B cell (primary cell): ENCODE measurements at regions not wholly inside any gene's neighbourhood (a gene's known extent, or its start where the extent isn't known, plus 50 kb on each side); places are given as distances from the start of the nearest gene placed in this dataset.

Source experiments
- ATAC-seq: fragments of 200-7000 bp; cut with Tn5 transposase; one replicate; pipeline ENCODE4 v1.10.0; 2021; ENCODE audit warnings: low read depth, mild to moderate bottlenecking, moderate number of reproducible peaks, moderate library complexity
- CTCF ChIA-PET: fragments of 350-600 bp; sonication (Branson Sonifier 250); formaldehyde crosslinking; loops from one replicate; lab custom pipeline; 2021; ENCODE audit warnings: antibody characterized with exemption, inconsistent platforms; lab: Charles Lee
- POLR2A ChIA-PET: fragments of 350-600 bp; sonication (Branson Sonifier 250); formaldehyde crosslinking; loops from one replicate; lab custom pipeline; 2021; ENCODE audit warnings: antibody characterized with exemption; lab: Charles Lee
- DNase-seq: peaks from one replicate; pipeline ENCODE4 v3.0.0; 2013
- H2AFZ ChIP-seq: 2 replicates; pipeline ENCODE4 v1.6.1; 2012; ENCODE audit warnings: mild to moderate bottlenecking, low read depth, low read length; ENCODE audit not compliant: insufficient read depth, poor library complexity, severe bottlenecking
- H3K27ac ChIP-seq, 2 donors: 1 replicate in 1 of 2; 2 replicates in 1 of 2; pipeline ENCODE4 v1.5.1; 2012 to 2013; ENCODE audit warnings: low read length in 2 of 2, mild to moderate bottlenecking in 2 of 2, moderate library complexity in 1 of 2
- H3K27me3 ChIP-seq, 4 experiments: fragments of 200-600 bp in 1 of 4; sonication (generic) in 1 of 4; replicated peaks in 1 of 4; 1 replicate in 2 of 4; 2 replicates in 2 of 4; pipeline versions ENCODE4 v1.6.1 to v1.7.0; 2013 to 2016; ENCODE audit warnings: low read length in 3 of 4, mild to moderate bottlenecking in 2 of 4, mixed read lengths in 1 of 4, moderate library complexity in 1 of 4; ENCODE audit not compliant: insufficient read depth in 4 of 4, control insufficient read depth in 3 of 4; ENCODE audit errors: control extremely low read depth in 1 of 4
- H3K36me3 ChIP-seq, 2 experiments: replicated peaks in 1 of 2; 1 replicate in 1 of 2; 2 replicates in 1 of 2; pipeline versions ENCODE4 v1.6.1 to v1.7.1; 2013; ENCODE audit warnings: low read length in 1 of 2; ENCODE audit not compliant: insufficient read depth in 2 of 2, control insufficient read depth in 1 of 2; ENCODE audit errors: control extremely low read depth in 1 of 2, extremely low read depth in 1 of 2
- H3K4me1 ChIP-seq, 2 donors: fragments of 200-600 bp in 1 of 2; sonication (generic) in 1 of 2; 1 replicate in 1 of 2; 2 replicates in 1 of 2; pipeline versions ENCODE4 v1.5.1 to v1.6.1; 2013 to 2017; ENCODE audit warnings: low read length in 2 of 2; ENCODE audit not compliant: control insufficient read depth in 2 of 2, insufficient read depth in 2 of 2
- H3K4me2 ChIP-seq: replicated peaks from 2 replicates; pipeline ENCODE3; 2012; ENCODE audit warnings: mild to moderate bottlenecking, low read depth, low read length; ENCODE audit not compliant: poor library complexity, severe bottlenecking
- H3K4me3 ChIP-seq, 5 experiments: fragments of 200-600 bp in 1 of 5; sonication (generic) in 1 of 5; 1 replicate in 3 of 5; 2 replicates in 2 of 5; pipeline versions ENCODE4 v1.5.1 to v1.7.0; 2011 to 2016; ENCODE audit warnings: low read length in 4 of 5, mild to moderate bottlenecking in 4 of 5, low read depth in 2 of 5, control low read depth in 1 of 5, moderate library complexity in 1 of 5; ENCODE audit not compliant: insufficient read depth in 1 of 5; ENCODE audit errors: control extremely low read depth in 1 of 5, extremely low read depth in 1 of 5
- H3K79me2 ChIP-seq: fragments of 200-600 bp; sonication (generic); one replicate; pipeline ENCODE4 v1.6.0; 2016; ENCODE audit warnings: low read length; ENCODE audit not compliant: control insufficient read depth, insufficient read depth
- H3K9ac ChIP-seq: fragments of 200-600 bp; sonication (generic); 2 replicates; pipeline ENCODE4 v1.6.1; 2017; ENCODE audit warnings: mild to moderate bottlenecking, low read length, moderate library complexity
- H3K9me3 ChIP-seq, 3 donors: one replicate each; pipeline versions ENCODE4 v1.6.1 to v1.7.1; 2013; ENCODE audit warnings: low read length in 2 of 3; ENCODE audit not compliant: control insufficient read depth in 2 of 3, insufficient read depth in 1 of 3; ENCODE audit errors: control extremely low read depth in 1 of 3
- H4K20me1 ChIP-seq: 2 replicates; pipeline ENCODE4 v1.6.0; 2012; ENCODE audit warnings: mild to moderate bottlenecking, low read length; ENCODE audit not compliant: insufficient read depth, control insufficient read depth, poor library complexity, severe bottlenecking
- H3K27ac Mint-ChIP-seq: one replicate; pipeline ENCODE4 v1.8.0; 2021; ENCODE audit warnings: mixed read lengths
- H3K27me3 Mint-ChIP-seq: one replicate; pipeline ENCODE4 v1.8.0; 2021; ENCODE audit warnings: mixed read lengths
- H3K4me1 Mint-ChIP-seq: one replicate; pipeline ENCODE4 v1.8.0; 2021; ENCODE audit warnings: mixed read lengths
- H3K4me3 Mint-ChIP-seq: one replicate; pipeline ENCODE4 v1.8.0; 2021; ENCODE audit warnings: mixed read lengths
- H3K9me3 Mint-ChIP-seq: one replicate; pipeline ENCODE4 v1.8.0; 2022; ENCODE audit warnings: mixed read lengths; ENCODE audit not compliant: insufficient read depth
- CTCF ChIP-seq: fragments of 200-600 bp; IDR thresholded peaks from one replicate; pipeline ENCODE4 v1.8.0; 2022; ENCODE audit warnings: antibody characterized with exemption, mild to moderate bottlenecking
- EZH2 ChIP-seq: IDR thresholded peaks from 2 replicates; pipeline ENCODE4 v1.6.1; 2012; ENCODE audit warnings: borderline replicate concordance, low read depth, mild to moderate bottlenecking, moderate library complexity, low read length; ENCODE audit not compliant: insufficient read depth, poor library complexity, severe bottlenecking
- WGBS: methylation state at CpG from one replicate; pipeline ENCODE4 v1.1.5; 2013; ENCODE audit warnings: missing lambda C conversion rate; ENCODE audit not compliant: insufficient coverage; 5-methylcytosine and 5-hydroxymethylcytosine counted together
- intact Hi-C: fragments of 100-400 bp; cut with micrococcal nuclease; formaldehyde crosslinking; loops from one replicate; pipeline ENCODE4 v1.10.0; 2022

GRCh38 chr1:181187337-181188126, 99.0 kb downstream of the IER5 start:
- Histone ChIP-seq H3K9ac (no peak overlapping the region), H2AFZ (no peak overlapping the region), H3K4me3 (no peak overlapping the region), H3K79me2 (no peaks in the 10 kb centered on the region), H3K36me3 (no peaks in the 10 kb centered on the region), H3K4me1 (peaks cover 7 to 10% of the 10 kb centered on the region in 2 donors), H3K27me3 (peaks cover 0 to 32% (median 8%) of the 10 kb centered on the region in 4 experiments), H3K4me2 (no peak overlapping the region), H3K9me3 (no peaks in the 10 kb centered on the region), H3K27ac (no peak overlapping the region), H4K20me1 (no peaks in the 10 kb centered on the region)
- TF ChIP-seq EZH2: no peak
- DNase-seq (no peak), ATAC-seq (no peak)
- Mint-ChIP-seq H3K4me1 (peaks cover 5% of the 10 kb centered on the region), H3K9me3 (no peaks in the 10 kb centered on the region), H3K27ac (no peak overlapping the region), H3K27me3 (peaks cover 55% of the 10 kb centered on the region), H3K4me3 (no peak overlapping the region)
- ChIA-PET CTCF (interaction anchor here (1.1 to 1.8 kb wide), 2 partner anchors 326 to 866 kb away, joined by 3 to 4 read pairs; no protein-coding TSS in a partner anchor), POLR2A (no interaction called here)
- intact Hi-C loops: no loop called here
- 49% methylated on average over 4 of the region's 7 CpGs for WGBS

DNA sequence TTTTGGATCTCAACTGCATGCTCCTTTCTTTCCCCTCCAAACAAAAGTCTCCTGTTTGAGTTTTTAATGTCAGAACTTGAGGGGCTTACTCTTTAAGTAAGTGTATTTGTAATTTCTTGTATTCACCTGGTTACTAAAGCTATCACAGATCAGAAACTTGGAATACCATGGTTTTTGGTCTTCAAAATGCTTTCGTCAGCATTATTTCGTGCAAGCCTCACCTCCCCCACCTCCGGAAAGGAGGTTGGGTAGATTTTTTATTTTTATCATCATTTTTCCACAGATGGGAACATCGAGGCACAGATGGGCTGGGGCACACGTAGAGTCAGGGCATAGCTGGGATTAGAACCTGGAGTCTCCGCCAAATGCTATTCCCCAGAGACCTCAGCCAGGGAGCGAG, 100.7 kb downstream of the IER5 start:
- TF ChIP-seq EZH2 (no peak), CTCF (no peak)
- Mint-ChIP-seq H3K27me3 (peaks cover 58% of the 10 kb centered on the region), H3K9me3 (no peaks in the 10 kb centered on the region), H3K4me1 (peaks cover 5% of the 10 kb centered on the region), H3K4me3 (no peak overlapping the region), H3K27ac (no peak overlapping the region)
- Histone ChIP-seq H3K79me2 (no peaks in the 10 kb centered on the region), H2AFZ (no peak overlapping the region), H3K27me3 (peaks cover 0 to 30% (median 8%) of the 10 kb centered on the region in 4 experiments), H3K9ac (peak overlapping the region; percentile 12), H3K4me1 (peaks cover 7 to 10% of the 10 kb centered on the region in 2 donors), H3K4me2 (no peak overlapping the region), H3K4me3 (no peak overlapping the region), H4K20me1 (no peaks in the 10 kb centered on the region), H3K9me3 (no peaks in the 10 kb centered on the region), H3K36me3 (no peaks in the 10 kb centered on the region), H3K27ac (no peak overlapping the region)
- CTCF ChIA-PET: interaction anchor here (1.8 kb wide), 1 partner anchor 864 kb away, joined by 4 read pairs; no protein-coding TSS in a partner anchor
- POLR2A ChIA-PET: no interaction called here
- WGBS: 84% methylated on average over 4 of the region's 7 CpGs
- DNase-seq (no peak), ATAC-seq (no peak)
- intact Hi-C loops: no loop called here
